GM21515 (cell line): ENCODE measurements at regions not wholly inside any gene's neighbourhood (a gene's known extent, or its start where the extent isn't known, plus 50 kb on each side); places are given as distances from the start of the nearest gene placed in this dataset.
A peak's percentile ranks its signal among the peaks of the same experiment; 100 is the strongest.
"Not testable (repeated sequence)": the region's sequence is repeated elsewhere in the genome, so short reads cannot be mapped to it uniquely, and the experiment has no call there.

Experiments used
- ATAC-seq: cut with Tn5 transposase; IDR thresholded peaks from one replicate; pipeline ENCODE4 v1.9.1; 2021; ENCODE audit not compliant: unreplicated experiment

- ATAC-seq: not testable (repeated sequence)
These were observed 666.2 kb downstream of the PRIM2 start for GRCh38 chr6:57983603-57984002.

GRCh38 chr6:57984575-57984974 is 667.1 kb downstream of the PRIM2 start:
- not testable (repeated sequence) for ATAC-seq

GRCh38 chr6:57985734-57986133 is 668.3 kb downstream of the PRIM2 start:
- ATAC-seq: not testable (repeated sequence)

DNA sequence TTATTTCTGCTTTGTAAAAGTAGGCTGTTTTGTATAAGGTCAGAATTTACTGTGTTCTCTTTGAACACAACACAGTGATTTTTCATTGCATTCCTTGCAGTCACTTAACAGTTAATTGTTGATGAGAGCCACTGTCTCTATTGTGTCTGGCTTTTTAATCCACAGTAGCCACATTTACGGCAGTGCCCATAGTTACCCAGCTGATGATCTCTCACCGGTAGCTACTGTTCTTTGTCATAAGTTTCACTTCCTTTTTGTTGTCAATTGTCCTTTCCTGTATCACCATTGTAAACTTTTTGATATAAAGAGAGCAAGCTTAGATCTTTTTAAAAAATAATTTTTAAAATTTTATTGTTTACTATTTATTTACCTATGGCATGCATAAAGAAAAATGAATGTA is 669.2 kb downstream of the PRIM2 start:
- ATAC-seq: peak; percentile 99

DNA sequence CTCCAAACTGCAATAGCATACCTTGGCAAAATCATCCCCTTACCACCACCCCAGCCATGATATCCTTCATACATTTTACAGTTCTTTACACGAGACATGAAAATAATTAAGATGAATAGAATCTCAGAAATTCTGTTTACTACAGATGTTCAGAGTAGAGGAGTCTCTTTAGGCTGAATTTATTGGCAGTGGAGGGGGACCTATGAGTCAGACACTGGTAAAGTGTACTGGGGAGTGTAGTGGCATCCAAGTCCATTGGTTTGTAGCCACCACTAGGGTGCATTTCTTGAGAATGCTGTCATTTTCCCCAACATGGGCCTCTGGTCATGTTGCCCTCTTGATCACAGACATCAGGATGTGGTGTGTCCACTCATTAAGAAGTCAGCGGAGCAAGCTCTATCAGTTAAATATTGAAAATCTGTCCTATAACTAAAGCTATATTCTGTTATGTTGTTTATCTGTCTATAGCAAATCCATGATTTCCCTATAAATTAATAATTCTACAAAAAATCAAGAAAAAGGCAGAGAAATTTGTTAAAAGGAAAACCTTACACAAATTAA is 672.2 kb downstream of the PRIM2 start:
- not testable (repeated sequence) for ATAC-seq

DNA sequence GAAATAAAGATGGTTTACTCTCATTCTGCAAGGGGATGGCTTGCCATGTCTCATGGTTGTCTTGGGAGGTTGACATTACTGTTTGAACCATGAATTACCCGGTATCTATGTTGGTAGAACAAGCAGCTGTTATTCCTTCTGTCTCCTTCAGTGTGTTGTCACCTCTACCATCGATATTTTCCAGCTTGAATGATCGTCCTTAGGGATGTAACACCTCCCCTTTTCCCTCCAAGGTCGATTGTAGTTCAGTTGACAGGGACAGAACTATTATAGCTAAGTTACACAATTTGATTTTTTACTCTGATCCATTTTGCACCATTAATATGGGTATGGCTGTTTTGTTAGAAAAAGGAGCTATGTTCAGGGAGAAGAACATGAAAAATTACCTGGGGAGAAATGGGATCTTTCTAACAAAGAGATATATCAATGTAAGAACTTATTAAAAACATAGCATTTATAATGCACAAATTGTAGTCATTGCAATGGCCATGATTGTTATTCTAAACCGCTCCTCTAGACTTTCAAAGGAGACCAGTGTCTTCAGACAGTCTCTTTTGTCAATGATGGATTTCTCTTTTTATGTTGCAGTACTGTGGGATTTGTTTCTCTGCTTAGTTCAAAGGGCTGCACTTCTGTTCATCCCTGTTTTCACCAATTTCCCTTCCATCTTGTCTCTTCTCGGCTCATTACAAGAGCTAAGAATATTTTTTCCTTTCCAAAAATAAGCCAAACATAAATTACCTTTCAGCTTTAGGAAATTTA is 681.6 kb downstream of the PRIM2 start:
- ATAC-seq: not testable (repeated sequence)

GRCh38 chr6:58000233-58000632 is 682.8 kb downstream of the PRIM2 start:
- not testable (repeated sequence) for ATAC-seq

GRCh38 chr6:58003417-58004167 is 686.2 kb downstream of the PRIM2 start:
- not testable (repeated sequence) for ATAC-seq

- not testable (repeated sequence) for ATAC-seq
These were observed 690.0 kb downstream of the PRIM2 start for GRCh38 chr6:58007334-58008000.

GRCh38 chr6:58008001-58008335 is 690.5 kb downstream of the PRIM2 start:
- ATAC-seq: not testable (repeated sequence)

- ATAC-seq: not testable (repeated sequence)
These were observed 694.6 kb downstream of the PRIM2 start for GRCh38 chr6:58011954-58012600.

- ATAC-seq: not testable (repeated sequence)
These were observed 699.2 kb downstream of the PRIM2 start for GRCh38 chr6:58016614-58017013.

DNA sequence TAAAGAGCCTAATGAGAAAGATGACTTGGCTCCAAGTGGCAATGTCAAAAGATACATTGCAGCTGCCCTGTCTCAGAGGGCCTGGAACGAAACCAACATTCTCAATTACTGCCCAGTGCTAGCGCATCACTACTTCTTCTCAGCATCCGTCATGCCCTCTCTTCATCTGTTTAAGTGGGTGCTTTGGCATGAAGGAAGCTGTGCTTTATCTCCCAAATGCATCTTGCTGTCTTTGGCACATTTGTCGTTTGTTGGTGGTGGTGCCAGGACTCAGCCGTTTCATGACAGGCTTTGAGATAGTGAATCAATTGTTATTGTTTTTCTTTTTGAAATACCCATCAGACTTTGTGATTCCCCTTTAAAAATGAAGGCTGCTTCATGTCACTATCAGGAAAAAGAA is 710.8 kb downstream of the PRIM2 start:
- not testable (repeated sequence) for ATAC-seq

DNA sequence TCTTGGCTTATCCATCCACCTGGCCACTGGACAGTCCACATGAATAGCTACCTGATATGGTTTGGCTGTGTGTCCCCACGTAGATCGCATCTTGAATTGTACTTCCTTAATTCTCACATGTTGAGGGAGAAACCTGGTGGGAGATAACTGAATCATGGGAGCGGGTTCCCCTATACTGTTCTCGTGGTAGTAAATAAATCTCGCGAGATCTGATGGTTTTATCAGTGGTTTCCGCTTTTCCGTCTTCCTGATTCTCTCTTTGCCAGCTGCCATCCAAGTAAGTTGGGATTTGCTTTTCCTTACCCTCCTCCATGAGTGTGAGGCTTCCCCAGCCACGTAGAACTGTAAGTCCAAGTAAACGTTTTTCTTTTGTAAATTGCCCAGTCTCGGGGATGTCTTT is 720.8 kb downstream of the PRIM2 start:
- not testable (repeated sequence) for ATAC-seq

DNA sequence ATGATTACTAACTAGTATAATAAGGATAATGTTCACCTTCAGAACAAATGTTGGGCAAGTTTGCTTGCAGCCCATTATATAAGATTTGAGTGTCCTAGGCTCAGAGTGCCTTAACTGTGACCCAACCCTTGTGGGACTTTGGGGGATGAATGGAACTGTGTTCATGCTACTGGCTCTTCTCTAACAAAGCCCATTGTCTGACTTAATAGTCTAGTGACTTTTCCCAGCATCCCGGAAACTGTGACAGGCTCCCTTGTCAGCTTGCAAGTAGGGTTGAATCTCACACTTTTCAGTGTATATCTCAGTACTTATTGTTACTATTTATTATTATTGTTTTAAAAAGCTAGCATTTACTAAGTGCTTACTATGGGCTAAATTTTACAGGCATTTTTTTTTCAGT is 729.2 kb downstream of the PRIM2 start:
- ATAC-seq: not testable (repeated sequence)

GRCh38 chr6:58047389-58047788 is 730.0 kb downstream of the PRIM2 start:
- ATAC-seq: not testable (repeated sequence)

GRCh38 chr6:58047865-58048264 is 730.4 kb downstream of the PRIM2 start:
- not testable (repeated sequence) for ATAC-seq

GRCh38 chr6:58055465-58056176 is 738.2 kb downstream of the PRIM2 start:
- ATAC-seq: not testable (repeated sequence)

DNA sequence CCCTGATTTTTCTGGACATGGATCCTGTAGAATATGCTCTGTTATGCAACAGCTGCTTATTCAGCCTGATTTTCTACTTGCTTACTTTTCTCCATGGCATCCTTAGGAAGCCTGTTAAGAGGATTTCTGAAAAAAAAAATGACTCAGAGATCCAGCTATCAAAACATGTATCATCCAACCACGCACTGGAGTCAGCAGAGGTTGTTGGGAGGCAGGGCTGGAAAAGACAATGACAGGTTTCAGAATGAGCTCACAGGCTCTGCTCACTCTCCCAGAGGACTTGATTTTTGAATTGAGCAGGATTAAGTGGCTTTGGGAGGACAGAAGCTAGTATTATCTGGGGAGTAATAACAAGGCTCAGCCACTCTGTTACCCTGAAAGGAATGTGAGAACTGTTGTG is 742.3 kb downstream of the PRIM2 start:
- not testable (repeated sequence) for ATAC-seq

DNA sequence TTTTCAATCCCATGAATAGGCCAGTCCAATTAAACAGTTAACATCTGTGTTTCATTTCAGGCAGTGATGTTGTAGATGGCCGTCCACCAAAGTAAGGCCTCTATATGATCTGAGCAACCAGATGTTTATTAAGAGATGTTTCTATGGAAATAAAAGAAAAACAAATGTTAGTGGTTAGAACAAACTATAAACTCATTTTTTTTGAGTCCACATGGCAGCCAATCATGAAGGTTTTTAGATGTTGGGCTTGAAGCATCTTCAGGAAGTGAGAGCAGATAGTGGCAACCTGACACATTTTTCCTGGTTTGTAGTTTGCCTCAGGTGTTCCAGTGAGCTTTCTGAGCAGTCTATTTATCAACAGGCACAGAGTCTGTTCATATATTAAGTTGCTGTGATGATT is 746.1 kb downstream of the PRIM2 start:
- not testable (repeated sequence) for ATAC-seq
